DMS79 (cell line): ENCODE measurements at regions not wholly inside any gene's neighbourhood (a gene's known extent, or its start where the extent isn't known, plus 50 kb on each side); places are given as distances from the start of the nearest gene placed in this dataset.
"Not testable (repeated sequence)": the region's sequence is repeated elsewhere in the genome, so short reads cannot be mapped to it uniquely, and the experiment has no call there.

Experiments
- DNase-seq: peaks from one replicate; lab custom pipeline; 2025; lab: John Stamatoyannopoulos, UW

DNA sequence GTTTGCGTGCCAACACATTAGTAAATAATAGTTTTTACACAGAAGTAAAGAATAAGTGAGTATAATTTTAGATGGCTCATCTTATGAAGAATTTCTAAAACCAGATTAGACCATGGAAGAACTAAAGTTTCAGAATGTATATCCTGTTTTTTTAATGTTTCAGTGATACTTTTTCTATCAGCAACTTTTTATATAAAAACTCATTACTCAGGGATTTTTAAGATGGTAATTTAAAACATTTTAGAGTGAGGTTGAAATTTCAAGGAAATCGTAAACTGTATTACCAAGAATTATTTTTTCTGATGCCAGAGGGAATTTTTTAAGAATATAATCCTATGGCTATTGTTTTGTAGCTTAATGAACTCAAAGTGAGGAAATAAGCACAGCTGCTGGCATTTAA lies 128.5 kb upstream of the FANCL start:
- no peak for DNase-seq

GRCh38 chr2:58364098-58364497 lies 123.0 kb upstream of the FANCL start:
- DNase-seq = no peak

DNA sequence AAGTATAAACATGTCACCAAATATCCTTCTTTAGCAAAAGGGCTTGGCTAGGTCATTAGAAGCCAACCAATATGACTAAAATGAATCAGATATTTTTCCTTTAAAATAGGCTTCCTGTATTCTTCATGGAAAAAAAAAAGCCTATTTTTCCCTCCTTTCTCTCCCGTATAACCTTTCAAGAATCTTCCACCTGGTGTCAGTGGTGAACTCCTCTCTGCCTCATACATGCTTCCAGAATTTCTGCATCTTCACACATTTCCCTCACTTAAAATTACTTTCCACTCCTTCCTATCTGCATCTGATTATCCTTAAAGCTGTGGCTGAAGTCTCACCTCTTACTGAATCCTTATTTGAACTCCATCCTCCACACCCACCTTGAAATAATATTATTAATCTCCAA lies 116.9 kb upstream of the FANCL start:
- no peak for DNase-seq

GRCh38 chr2:58357521-58357920 lies 116.4 kb upstream of the FANCL start:
- DNase-seq = no peak

GRCh38 chr2:58354230-58354629 lies 113.1 kb upstream of the FANCL start:
- DNase-seq = no peak

DNA sequence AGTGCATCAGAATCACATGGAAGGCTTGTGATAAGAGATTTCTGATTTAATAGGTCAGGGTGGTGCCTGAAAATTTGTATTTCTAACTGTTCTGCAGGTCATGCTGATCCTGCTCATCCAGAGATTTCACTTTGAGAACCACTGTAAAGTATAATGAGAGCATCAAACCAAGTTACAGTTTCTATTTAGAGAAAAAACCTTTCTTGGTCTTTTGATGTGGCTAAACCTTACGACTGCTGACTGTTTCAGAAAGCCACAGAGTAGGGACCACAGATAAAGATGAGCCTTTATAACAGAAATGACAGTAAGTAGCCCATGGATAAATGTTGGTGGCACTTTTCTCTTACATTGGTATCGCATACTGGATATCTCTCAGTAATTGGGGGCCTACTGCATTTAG lies 109.4 kb upstream of the FANCL start:
- DNase-seq = no peak

DNA sequence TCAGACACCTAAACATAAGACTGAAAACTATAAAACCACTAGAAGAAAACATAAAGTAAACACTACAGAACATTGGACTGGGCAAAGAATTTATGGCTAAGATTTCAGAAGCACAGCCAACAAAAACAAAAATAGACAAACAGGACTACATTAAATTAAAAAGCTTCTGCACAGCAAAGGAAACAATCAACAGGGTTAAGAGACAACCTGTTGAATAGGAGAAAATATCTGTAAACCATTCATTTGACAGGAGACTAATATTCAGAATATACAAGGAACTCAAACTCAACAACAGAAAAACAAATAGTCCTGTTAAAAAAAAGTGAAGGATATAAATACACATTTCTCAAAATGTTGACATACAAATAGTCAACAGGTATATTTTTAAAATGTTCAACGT lies 106.7 kb upstream of the FANCL start:
- DNase-seq = no peak

- no peak for DNase-seq
Measured at GRCh38 chr2:58341047-58341446, 99.9 kb upstream of the FANCL start.

DNA sequence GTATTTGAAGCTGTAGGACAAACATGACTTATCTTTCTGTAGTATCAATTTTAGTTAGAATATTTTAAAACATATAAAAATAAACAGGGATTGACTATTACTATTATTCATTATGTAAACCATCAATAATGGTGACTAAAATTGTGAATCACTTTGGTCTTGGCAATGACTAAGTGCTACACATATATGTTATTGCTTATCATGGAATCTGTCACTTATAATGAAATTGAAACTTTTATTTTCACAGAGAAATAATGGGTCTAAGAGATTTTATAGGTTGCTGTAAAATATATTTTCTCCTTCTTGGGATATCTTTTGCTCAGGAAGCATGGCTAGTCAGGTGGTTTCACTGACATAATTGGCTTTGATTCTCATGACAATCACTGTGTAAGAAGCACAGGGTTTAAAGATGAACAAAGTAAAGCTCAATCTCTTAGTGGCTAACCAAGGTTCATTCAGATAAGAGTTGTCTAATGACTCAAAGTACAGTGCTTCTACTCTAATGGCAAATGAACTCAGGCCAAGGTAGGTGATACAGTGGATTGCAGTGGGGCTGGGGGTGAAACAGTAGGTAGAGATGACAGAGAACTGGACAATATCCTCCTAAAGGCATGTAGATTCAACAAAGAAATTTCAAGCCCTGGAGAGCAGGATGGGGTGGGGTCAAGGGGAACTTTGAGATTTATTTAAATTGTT lies 98.6 kb upstream of the FANCL start:
- no peak for DNase-seq

DNA sequence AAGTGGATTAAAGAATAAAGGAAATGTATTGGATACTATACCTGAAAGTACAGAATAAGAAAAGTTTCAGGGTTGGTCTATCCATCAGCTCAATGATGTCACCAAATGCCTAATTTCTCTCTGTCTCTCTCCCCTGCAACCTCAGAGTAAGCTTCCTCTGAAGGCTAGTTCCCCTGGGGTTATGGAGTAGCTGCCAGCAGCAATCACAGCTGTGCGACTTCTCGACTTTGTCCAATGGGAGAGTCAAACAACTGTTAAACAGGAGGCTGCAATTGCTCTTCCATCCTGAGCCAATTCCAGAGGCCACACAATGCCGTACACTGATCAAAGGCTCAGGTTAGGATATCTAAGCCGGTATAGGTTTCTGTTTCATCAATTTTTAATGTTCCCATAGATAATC lies 95.3 kb upstream of the FANCL start:
- DNase-seq = no peak

- no peak for DNase-seq
Measured at GRCh38 chr2:58334414-58334813, 93.3 kb upstream of the FANCL start.

GRCh38 chr2:58325296-58325895 lies 84.3 kb upstream of the FANCL start:
- DNase-seq = not testable (repeated sequence)

- DNase-seq = no peak
Measured at GRCh38 chr2:58319481-58319880, 78.4 kb upstream of the FANCL start.

DNA sequence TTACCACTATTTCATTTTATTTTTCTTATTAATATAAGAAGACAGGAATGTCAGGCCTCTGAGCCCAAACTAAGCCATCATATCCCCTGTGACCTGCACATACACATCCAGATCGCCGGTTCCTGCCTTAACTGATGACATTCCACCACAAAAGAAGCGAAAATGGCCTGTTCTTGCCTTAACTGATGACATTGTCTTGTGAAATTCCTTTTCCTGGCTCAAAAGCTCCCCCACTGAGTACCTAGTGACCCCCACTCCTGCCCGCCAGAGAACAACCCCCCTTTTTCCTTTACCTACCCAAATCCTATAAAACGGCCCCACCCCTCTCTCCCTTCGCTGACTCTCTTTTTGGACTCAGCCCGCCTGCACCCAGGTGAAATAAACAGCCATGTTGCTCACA lies 77.8 kb upstream of the FANCL start:
- DNase-seq = not testable (repeated sequence)

DNA sequence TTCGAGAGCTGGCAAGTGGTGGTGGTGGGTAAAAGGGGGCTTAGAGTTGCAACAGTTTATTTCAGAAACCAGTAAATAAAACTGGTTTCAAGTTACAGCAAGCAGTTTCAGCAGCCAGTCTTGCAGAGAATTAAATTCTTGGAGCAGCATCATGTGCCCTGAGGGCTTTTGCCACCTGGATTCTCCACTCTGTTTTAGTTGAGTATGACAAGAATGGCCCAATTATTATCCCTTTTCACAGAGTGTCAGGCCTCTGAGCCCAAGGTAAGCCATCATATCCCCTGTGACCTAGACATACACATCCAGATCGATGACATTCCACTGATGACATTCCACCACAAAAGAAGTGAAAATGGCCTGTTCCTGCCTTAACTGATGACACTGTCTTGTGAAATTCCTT lies 72.8 kb upstream of the FANCL start:
- no peak for DNase-seq

GRCh38 chr2:58308435-58308834 lies 67.3 kb upstream of the FANCL start:
- DNase-seq = no peak

DNA sequence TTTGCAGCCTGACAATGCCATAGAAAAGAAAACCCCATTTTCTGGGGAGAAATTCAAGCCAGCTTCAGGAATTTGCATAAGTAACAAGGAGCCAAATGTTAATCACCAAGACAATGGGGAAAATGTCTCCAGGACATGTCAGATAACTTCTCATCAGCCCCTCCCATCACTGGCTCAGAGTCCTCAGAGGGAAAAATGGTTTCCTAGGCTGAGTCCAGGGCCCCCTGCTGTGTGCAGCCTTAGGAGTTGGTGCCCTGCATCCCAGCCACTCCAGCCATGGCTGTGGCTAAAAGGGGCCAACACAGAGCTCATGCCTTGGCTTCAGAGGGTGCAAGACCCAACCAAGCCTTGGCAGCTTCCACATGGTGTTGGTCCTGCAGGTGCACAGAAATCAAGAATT lies 63.7 kb upstream of the FANCL start:
- no peak for DNase-seq

DNA sequence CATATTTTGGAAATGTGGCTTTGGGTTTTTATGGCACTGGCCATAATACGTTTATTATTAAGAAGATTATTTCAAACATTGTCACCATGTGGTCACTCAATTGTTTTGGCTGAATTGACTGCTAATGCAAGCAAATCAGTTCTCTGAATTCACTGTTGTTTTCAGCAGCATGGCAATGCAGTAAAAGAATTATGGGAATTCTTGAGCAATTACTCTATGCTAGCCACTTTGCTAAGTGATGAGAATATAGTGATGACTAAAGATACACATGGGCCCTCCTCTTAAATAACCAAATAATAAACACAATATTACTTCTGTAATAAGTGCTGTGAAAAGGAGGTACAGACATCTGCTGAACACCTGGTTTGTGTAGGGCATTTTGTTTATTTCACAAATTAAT lies 58.0 kb upstream of the FANCL start:
- no peak for DNase-seq

- DNase-seq = no peak
Measured at GRCh38 chr2:58293056-58293455, 51.9 kb upstream of the FANCL start.

DNA sequence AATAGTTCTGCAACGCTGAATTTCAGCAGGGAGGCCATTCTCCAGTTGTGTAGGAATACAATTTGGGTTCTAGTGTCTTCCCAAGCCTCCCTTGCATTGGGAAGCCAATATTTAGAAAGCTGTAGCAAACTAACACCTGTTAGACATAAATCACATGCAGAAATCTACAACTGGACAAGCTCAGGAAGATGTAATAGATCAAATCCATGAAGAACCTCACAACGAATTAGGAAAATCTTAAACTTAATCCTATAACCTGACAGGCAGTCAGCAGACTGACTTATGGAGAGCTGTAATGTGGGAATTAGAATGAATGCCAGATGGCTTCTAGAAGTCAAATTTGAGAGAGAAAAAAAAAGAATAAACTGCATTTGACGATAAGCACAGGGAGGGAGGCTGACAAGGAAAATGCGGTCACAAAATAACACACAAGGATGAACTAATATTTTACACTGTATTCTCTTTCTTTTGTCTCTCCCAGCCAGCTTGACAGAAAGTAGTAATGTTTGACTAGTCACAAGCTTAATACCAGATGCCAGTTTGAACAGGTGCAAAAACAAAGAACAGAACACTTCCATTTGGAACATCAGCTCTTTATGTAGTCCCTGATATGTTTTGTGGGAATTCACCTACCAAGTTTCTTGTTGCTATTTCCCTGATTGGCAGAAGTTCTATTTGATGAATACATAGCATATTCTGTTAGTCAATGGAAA lies 50.8 kb upstream of the FANCL start:
- DNase-seq = no peak
